Globus pallidus (tissue), 1 donor: ENCODE measurements at regions not wholly inside any gene's neighbourhood (a gene's known extent, or its start where the extent isn't known, plus 50 kb on each side); places are given as distances from the start of the nearest gene placed in this dataset.

ENCODE experiments used
- DNase-seq: peaks from one replicate; pipeline ENCODE4 v3.0.0-alpha.2; 2015; ENCODE audit warnings: low spot score

DNA sequence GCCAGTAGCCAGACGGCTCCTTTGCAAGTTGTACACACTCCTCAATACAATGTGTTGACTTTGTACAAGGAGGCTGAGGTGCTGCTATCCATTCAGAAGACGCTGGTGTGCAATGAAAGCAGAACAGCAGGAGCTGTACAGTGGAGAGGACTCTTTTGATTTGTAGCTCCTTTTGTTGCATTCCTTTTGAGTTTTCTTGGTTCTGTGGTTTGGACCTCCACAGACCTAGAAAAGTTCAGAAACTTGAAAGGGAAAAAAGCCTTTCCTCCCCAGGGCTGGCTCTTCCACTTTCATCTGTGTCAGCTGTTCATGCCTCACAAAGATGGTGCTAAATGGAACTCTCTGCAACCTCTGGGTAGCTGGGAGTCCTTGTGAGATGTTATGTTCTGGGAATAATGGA lies 117.4 kb downstream of the MAT2B start:
- no peak for DNase-seq

GRCh38 chr5:163623524-163623923 lies 118.1 kb downstream of the MAT2B start:
- DNase-seq = no peak

- no peak for DNase-seq
Measured at GRCh38 chr5:163623986-163624385, 118.6 kb downstream of the MAT2B start.

- no peak for DNase-seq
Measured at GRCh38 chr5:163624431-163624830, 119.0 kb downstream of the MAT2B start.

DNA sequence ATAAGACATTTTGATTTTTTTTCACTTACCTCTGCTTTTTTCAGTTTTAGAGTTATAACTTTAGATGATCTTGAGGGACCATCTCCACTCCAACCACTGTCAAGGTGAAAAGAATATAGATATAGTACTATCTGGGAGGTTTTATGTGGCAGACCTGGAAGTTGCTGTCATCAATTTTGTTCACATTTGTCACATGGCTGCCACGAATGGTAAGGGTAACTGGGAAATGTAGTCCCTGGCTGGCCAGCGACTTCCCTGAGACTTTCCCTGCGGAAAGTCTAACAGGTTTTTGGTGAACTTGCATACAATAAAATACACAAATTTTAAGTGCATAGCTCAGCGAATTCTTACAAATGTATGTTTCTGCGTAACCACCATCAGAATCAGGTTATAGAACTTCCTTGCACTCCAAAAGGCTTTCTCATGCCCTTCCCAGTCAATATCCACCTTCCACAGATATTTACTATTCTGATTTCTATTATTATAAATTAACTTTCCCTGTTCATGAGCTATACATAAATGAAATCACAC lies 121.5 kb downstream of the MAT2B start:
- DNase-seq = no peak

DNA sequence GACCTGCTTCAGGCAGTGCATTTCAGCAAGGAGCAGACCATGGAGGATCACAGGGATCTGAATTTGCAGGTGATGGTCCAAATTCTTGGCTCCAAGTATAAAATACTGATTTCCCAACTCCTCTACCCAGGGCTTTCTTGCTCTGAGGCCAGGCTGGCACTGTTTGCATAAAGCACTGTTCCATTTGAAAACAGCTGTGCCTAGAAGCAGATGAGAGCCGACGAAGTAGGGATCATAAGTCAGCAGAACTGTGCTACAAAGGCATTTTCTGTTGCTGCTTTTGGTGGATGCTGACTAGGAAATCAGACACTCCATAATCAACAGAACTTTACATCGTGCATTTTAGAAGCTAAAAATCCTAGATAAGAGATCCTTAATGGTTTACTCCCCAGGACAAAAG lies 126.4 kb downstream of the MAT2B start:
- DNase-seq = no peak

GRCh38 chr5:163633926-163634460 lies 128.6 kb downstream of the MAT2B start:
- DNase-seq = no peak

- DNase-seq = no peak
Measured at GRCh38 chr5:163635631-163636030, 130.2 kb downstream of the MAT2B start.

DNA sequence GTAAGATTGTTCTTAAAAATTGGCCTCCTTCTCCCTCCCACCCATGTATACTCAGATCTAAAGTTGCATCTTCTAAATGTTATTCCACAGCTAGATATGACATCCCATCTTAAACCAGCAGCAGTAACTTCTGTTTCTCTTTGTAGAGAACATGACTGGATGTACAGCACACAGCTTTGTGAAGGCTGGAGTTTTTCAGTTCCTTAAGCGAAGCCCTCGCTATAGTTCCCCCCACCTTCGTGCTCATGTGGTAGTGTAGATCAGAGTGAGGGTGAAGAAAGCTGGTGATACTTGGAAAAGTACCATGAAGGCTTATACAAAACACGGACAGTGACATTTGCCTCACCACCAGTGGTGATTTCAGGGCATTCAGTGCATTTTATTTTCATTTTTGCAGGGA lies 137.5 kb downstream of the MAT2B start:
- DNase-seq = no peak

- no peak for DNase-seq
Measured at GRCh38 chr5:163645421-163646416, 140.3 kb downstream of the MAT2B start.

DNA sequence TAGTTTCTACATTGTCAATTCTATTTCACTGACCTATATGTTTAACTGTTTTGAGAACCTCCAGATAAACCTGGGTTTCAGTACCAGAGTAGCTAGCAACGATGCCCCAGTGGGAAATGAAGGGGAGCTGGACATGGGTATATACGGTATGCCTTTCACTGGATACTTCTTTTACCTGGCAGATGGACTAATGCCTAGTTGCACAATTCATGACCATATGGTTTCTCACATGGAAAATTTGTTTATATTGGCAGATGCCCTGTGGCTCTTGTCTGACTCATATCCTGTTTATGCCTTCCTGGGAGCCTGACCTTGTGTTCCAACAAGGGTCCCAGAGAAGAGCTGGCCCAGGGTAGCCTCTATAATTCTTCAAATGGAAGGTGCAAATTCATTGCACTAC lies 144.1 kb downstream of the MAT2B start:
- DNase-seq = no peak

- no peak for DNase-seq
Measured at GRCh38 chr5:163653526-163653925, 148.1 kb downstream of the MAT2B start.

DNA sequence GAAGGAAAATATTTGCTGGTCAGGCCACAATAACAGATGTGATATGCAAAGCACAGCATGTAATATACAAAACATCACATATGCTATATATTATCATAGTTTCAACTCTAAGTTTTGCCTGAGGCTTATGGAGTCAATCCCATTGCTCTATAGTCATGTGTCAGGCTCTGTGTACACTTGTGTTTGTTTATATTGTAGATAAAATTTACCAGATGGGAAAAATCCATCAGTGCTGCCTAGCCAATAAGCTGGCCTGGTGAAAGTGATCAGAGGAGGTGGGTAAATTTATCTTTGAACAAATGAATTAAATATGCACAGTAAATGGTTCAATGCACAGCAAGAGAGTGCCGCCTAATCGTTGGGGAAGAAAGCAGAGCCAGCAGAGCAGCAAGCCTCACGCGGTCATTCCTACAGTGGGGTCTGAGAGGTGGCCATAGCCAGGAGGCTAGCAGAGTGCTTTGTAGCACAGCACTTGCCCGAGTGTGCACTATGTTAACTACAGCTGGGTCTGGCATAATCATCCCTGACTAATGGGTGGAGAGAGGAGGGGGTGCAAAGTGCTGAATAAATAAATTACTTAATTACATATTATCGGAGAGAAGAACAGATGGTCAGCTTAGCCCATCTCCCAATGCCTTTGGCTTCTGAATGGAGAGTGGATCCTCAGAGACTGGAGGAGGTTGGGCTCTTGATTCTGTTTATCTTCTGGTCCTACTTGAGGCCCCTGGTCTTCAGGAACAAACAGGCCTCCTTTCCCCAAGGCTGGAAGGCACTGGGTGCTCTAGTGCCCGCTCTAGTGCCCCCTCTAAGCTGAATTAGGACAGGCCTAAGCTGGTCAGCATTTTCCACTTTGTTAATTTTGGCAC lies 153.5 kb downstream of the MAT2B start:
- no peak for DNase-seq

DNA sequence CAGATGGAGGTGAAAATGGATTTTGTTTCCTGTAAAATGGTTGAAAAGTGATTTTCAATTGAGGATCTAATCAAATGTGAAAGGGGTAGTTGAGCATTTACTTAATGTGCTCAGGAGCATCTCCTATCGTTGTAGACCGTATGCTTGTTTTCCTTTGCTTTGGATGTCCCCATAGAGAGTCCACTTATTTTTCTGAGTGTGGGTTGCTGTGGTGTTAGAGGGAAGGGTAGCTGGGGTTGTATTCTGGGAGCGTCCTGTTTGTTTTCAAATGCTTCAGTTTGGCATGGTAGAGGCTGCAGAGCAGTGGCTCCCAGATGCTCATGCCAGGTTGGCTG lies 154.1 kb downstream of the MAT2B start:
- no peak for DNase-seq

DNA sequence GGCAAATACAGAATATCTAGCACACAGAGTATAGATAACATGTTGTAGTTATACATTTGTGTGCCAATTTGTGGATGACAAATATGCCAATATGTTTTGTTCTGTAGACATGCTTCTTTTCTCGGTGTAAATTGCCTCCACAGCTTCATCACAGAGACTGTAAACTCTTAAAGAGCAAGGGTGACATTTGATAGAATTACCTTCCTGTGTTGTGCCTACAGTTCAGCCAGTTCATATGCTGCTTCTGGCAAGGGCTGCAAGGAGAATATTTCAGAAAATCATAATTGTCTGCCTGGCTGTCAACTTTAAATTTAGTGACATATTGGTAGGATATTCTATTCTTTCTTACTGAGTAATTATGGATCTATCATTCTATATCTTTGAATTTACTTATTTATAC lies 155.1 kb downstream of the MAT2B start:
- DNase-seq = no peak

- no peak for DNase-seq
Measured at GRCh38 chr5:163661360-163661759, 155.9 kb downstream of the MAT2B start.

GRCh38 chr5:163670036-163670435 lies 164.6 kb downstream of the MAT2B start:
- no peak for DNase-seq

DNA sequence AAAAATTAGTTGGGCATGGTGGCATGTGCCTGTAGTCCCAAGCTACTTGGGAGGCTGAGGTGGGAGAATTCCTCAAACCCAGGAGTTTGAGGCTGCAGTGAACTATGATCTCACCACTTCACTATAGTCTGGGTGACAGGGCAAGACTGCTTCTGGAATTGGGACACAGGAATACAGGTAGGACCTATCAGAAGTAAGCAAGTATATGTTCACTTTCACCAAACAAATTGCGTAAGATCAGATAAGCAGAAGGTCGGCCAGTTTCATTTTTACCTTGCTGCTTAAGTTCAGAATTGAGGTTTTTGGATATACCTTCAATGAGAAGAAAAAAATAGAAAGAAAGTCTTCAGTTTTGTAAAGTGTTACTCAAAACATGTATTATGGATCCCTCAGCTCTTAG lies 171.7 kb downstream of the MAT2B start:
- no peak for DNase-seq

GRCh38 chr5:163682234-163682633 lies 176.8 kb downstream of the MAT2B start:
- DNase-seq = no peak

- no peak for DNase-seq
Measured at GRCh38 chr5:163687414-163687813, 182.0 kb downstream of the MAT2B start.

- DNase-seq = no peak
Measured at GRCh38 chr5:163692091-163692490, 186.7 kb downstream of the MAT2B start.

GRCh38 chr5:163695830-163696578 lies 190.6 kb downstream of the MAT2B start:
- peak; percentile 66 for DNase-seq
